Erythroblast (primary cell): ENCODE measurements at regions not wholly inside any gene's neighbourhood (a gene's known extent, or its start where the extent isn't known, plus 50 kb on each side); places are given as distances from the start of the nearest gene placed in this dataset.

Source experiments
- GATA1 ChIP-seq: IDR thresholded peaks from 2 replicates; pipeline ENCODE4 v1.6.1; 2011; ENCODE audit warnings: low read depth, mild to moderate bottlenecking, control low read depth, low read length, moderate library complexity
- POLR2A ChIP-seq: IDR thresholded peaks from 2 replicates; pipeline ENCODE4 v1.6.1; 2011; ENCODE audit warnings: mild to moderate bottlenecking, low read length

- TF ChIP-seq POLR2A (no peak), GATA1 (no peak)
Observed at GRCh38 chr1:230573658-230574057, 68.6 kb upstream of the COG2 start.
